HL-60 (cell line): ENCODE measurements at regions not wholly inside any gene's neighbourhood (a gene's known extent, or its start where the extent isn't known, plus 50 kb on each side); places are given as distances from the start of the nearest gene placed in this dataset.

ENCODE experiments used
- DNase-seq, 2 experiments: peaks; one replicate each; pipeline ENCODE4 v3.0.0-alpha.2; 2010 to 2020; ENCODE audit warnings: low read depth in 1 of 2, low spot score in 1 of 2
- H3K27ac ChIP-seq: fragments of 250-450 bp; sonication (Bioruptor Pico); replicated peaks from 2 replicates; pipeline ENCODE4 v1.5.1; 2020; ENCODE audit warnings: mild to moderate bottlenecking, moderate library complexity
- H3K27me3 ChIP-seq: fragments of 250-450 bp; sonication (Bioruptor Pico); 2 replicates; pipeline ENCODE4 v1.5.1; 2021; ENCODE audit warnings: mild to moderate bottlenecking, moderate library complexity; ENCODE audit not compliant: insufficient read depth, poor library complexity, severe bottlenecking
- H3K4me3 ChIP-seq: replicated peaks from 2 replicates; pipeline ENCODE4 v1.5.1; 2011; ENCODE audit warnings: mild to moderate bottlenecking, control low read depth, low read length; ENCODE audit not compliant: insufficient read depth
- GABPA ChIP-seq: IDR thresholded peaks from 2 replicates; pipeline ENCODE4 v1.6.1; 2012; ENCODE audit warnings: low read depth
- POLR2AphosphoS5 ChIP-seq: IDR thresholded peaks from 2 replicates; pipeline ENCODE4 v1.6.1; 2012; ENCODE audit warnings: low read depth
- SPI1 ChIP-seq: IDR thresholded peaks from 2 replicates; pipeline ENCODE4 v1.6.1; 2012; ENCODE audit warnings: low read depth, mild to moderate bottlenecking, borderline replicate concordance
- TF ChIP-seq, protein P1 (sequence below): IDR thresholded peaks from one replicate; pipeline ENCODE4 v1.5.1; 2011; ENCODE audit warnings: low read length, control low read depth, inconsistent platforms; ENCODE audit not compliant: insufficient read depth
- TF ChIP-seq, protein P2 (sequence below): IDR thresholded peaks from 2 replicates; pipeline ENCODE4 v1.6.1; 2012; ENCODE audit warnings: low read depth; ENCODE audit not compliant: insufficient replicate concordance

DNA sequence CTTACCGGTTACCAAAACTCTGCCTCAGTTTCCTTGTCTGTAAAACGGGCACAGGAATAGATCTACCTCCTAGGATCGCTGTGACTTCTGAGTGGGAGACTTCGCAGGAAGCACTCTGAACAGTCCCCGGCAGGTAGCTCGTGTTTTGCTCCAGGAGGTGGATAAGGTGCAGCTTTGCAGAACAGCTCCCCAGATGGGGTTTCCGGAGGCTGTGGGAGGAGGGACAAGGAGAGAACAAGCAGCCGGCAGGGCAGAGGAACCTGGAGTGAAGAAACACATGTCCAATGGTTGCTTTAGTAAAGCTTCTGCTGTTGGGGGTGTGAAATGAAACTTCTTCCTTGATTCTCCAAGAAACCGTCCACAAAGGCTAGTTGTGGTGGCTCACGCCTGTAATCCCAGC is 95.5 kb upstream of the TARDBP start:
- no peaks in the 10 kb centered on the region for H3K27me3 ChIP-seq
- H3K27ac ChIP-seq = peak overlapping the region; percentile 20
- no peak; the same call in 1 of the 2 replicates for TF ChIP-seq SPI1
- TF ChIP-seq POLR2AphosphoS5 = no peak
- TF ChIP-seq, protein P1, sequence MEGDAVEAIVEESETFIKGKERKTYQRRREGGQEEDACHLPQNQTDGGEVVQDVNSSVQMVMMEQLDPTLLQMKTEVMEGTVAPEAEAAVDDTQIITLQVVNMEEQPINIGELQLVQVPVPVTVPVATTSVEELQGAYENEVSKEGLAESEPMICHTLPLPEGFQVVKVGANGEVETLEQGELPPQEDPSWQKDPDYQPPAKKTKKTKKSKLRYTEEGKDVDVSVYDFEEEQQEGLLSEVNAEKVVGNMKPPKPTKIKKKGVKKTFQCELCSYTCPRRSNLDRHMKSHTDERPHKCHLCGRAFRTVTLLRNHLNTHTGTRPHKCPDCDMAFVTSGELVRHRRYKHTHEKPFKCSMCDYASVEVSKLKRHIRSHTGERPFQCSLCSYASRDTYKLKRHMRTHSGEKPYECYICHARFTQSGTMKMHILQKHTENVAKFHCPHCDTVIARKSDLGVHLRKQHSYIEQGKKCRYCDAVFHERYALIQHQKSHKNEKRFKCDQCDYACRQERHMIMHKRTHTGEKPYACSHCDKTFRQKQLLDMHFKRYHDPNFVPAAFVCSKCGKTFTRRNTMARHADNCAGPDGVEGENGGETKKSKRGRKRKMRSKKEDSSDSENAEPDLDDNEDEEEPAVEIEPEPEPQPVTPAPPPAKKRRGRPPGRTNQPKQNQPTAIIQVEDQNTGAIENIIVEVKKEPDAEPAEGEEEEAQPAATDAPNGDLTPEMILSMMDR = no peak
- TF ChIP-seq, protein P2, sequence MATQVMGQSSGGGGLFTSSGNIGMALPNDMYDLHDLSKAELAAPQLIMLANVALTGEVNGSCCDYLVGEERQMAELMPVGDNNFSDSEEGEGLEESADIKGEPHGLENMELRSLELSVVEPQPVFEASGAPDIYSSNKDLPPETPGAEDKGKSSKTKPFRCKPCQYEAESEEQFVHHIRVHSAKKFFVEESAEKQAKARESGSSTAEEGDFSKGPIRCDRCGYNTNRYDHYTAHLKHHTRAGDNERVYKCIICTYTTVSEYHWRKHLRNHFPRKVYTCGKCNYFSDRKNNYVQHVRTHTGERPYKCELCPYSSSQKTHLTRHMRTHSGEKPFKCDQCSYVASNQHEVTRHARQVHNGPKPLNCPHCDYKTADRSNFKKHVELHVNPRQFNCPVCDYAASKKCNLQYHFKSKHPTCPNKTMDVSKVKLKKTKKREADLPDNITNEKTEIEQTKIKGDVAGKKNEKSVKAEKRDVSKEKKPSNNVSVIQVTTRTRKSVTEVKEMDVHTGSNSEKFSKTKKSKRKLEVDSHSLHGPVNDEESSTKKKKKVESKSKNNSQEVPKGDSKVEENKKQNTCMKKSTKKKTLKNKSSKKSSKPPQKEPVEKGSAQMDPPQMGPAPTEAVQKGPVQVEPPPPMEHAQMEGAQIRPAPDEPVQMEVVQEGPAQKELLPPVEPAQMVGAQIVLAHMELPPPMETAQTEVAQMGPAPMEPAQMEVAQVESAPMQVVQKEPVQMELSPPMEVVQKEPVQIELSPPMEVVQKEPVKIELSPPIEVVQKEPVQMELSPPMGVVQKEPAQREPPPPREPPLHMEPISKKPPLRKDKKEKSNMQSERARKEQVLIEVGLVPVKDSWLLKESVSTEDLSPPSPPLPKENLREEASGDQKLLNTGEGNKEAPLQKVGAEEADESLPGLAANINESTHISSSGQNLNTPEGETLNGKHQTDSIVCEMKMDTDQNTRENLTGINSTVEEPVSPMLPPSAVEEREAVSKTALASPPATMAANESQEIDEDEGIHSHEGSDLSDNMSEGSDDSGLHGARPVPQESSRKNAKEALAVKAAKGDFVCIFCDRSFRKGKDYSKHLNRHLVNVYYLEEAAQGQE = no peak
- DNase-seq = peak; percentile 25 to 86
- peak overlapping the region; percentile 7; the same call in 1 of the 2 replicates for H3K4me3 ChIP-seq

DNA sequence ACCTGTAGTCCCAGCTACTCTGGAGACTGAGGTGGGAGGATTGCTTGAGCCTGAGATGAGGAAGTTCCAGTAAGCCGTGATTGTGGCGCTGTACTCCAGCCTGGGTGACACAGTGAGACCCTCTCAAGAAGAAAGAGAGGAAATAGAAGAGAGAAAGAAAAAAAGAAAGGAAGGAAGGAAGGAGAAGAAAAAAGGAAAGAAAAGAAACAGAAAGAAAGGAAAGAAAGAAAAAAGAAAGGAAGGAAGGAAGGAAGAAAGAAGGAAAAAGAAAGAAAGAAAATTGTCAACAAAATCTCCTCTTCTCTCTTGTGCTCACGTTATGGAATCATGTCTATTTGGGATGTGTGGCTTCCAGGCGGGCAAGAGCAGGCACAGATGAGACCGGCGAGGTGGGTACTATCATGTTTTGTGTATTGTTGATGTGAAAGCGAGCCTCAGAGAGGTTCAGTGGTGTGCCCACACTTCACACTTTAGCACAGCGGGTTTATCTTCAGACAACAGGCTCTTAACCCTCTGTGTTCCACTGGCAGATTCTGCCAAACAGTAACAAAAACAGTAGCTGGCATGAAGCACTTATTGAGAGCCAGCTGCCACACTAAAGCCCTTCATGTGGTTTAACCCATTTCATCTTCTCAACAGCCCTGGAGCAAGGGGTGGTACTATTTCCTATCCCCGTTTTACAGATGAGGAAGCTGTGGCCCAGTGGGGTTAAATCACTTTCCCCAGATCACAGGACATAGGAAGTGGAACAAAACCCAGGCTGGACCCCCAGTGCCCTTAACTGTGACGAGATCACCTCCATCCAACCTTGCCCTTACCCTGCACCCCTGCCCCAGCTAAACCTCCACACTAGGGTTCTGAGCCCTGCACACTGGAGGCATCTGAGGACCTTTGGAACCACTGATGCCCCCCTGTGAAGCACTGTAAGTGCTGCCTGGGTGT is 94.7 kb upstream of the TARDBP start:
- TF ChIP-seq POLR2AphosphoS5 (no peak), SPI1 (no peak), GABPA (no peak)
- TF ChIP-seq, protein P2 = no peak
- TF ChIP-seq, protein P1 = no peak
- peak in 1 of 2 experiments; percentile 48 for DNase-seq
- Histone ChIP-seq H3K27me3 (no peaks in the 10 kb centered on the region), H3K27ac (no peak overlapping the region; the same call in 1 of the 2 replicates), H3K4me3 (no peak overlapping the region)

DNA sequence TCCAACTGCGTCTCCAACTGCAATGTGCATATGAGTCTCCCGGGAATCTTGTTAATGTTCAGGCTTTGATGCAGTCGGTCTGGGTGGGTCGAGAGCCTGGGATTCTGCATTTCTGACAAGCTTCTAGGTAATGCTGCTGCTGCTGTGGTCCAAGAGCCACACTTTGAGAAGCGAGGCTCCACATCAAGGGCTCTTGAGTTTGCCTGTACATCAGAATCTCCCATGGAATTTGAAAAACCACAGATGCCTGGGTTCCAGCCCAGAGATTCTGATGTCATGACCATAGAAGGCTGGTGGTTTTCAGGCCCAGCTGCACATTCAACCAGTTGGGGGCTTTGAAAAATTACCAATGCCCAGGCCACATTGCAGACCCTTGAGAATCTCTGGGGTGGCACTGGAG is 93.9 kb upstream of the TARDBP start:
- H3K27ac ChIP-seq = no peak overlapping the region
- H3K27me3 ChIP-seq = no peaks in the 10 kb centered on the region
- H3K4me3 ChIP-seq = no peak overlapping the region

More for the DNA sequence above, 93.9 kb upstream of the TARDBP start:
- TF ChIP-seq, protein P2 = no peak
- TF ChIP-seq, protein P1 = no peak
- TF ChIP-seq GABPA (no peak), POLR2AphosphoS5 (no peak), SPI1 (no peak)
- no peak for DNase-seq
